IMR-90 (cell line): ENCODE measurements at regions not wholly inside any gene's neighbourhood (a gene's known extent, or its start where the extent isn't known, plus 50 kb on each side); places are given as distances from the start of the nearest gene placed in this dataset.

Source experiments
- ATAC-seq: fragments of 200-7000 bp; cut with Tn5 transposase; 2 replicates; pipeline ENCODE4 v1.9.1; 2020; ENCODE audit warnings: low read depth, mild to moderate bottlenecking, moderate library complexity
- BruUV-seq: library from RNA; stranded (reverse); fragments of 400-500 nt; replicated peaks from 2 replicates; lab custom pipeline; 2021; lab: Mats Ljungman, UMichigan
- CTCF ChIA-PET: fragments of 300-600 bp; formaldehyde crosslinking; extraction: SDS; loops from one replicate; lab custom pipeline; 2021; ENCODE audit warnings: antibody characterized with exemption; lab: Yijun Ruan, JAX
- POLR2A ChIA-PET: fragments of 300-600 bp; sonication (Branson Sonifier 250); formaldehyde crosslinking; loops from one replicate; lab custom pipeline; 2022; ENCODE audit warnings: antibody characterized with exemption; ENCODE audit not compliant: unreplicated experiment; lab: Charles Lee
- DNase-seq: peaks from one replicate; pipeline ENCODE4 v3.0.0; 2013
- H2AFZ ChIP-seq: replicated peaks from 2 replicates; pipeline ENCODE3; 2013; ENCODE audit warnings: low read length, mild to moderate bottlenecking; ENCODE audit not compliant: poor library complexity
- H2AK5ac ChIP-seq: 2 replicates; pipeline ENCODE4 v1.6.1; 2013; ENCODE audit warnings: low read depth, low read length, inconsistent platforms
- H2AK9ac ChIP-seq: replicated peaks from 2 replicates; pipeline ENCODE3; 2013; ENCODE audit warnings: mild to moderate bottlenecking, low read depth, low read length, moderate library complexity; ENCODE audit not compliant: poor library complexity
- H2BK120ac ChIP-seq: 2 replicates; pipeline ENCODE4 v1.6.1; 2013; ENCODE audit warnings: low read depth, low read length, inconsistent platforms
- H2BK15ac ChIP-seq: 3 replicates; pipeline ENCODE4 v1.6.1; 2013; ENCODE audit warnings: low read depth, low read length, inconsistent platforms
- H2BK20ac ChIP-seq: 2 replicates; pipeline ENCODE4 v1.6.1; 2013; ENCODE audit warnings: low read depth, mild to moderate bottlenecking, inconsistent platforms, low read length, moderate library complexity
- H2BK5ac ChIP-seq: 2 replicates; pipeline ENCODE4 v1.6.1; 2013; ENCODE audit warnings: mild to moderate bottlenecking, low read depth, low read length, inconsistent platforms; ENCODE audit not compliant: poor library complexity, severe bottlenecking
- H3K14ac ChIP-seq: replicated peaks from 2 replicates; pipeline ENCODE4 v1.6.1; 2013; ENCODE audit warnings: low read depth, low read length, inconsistent platforms
- H3K18ac ChIP-seq: 2 replicates; pipeline ENCODE4 v1.6.1; 2013; ENCODE audit warnings: low read depth, low read length, control low read depth
- H3K23ac ChIP-seq: 2 replicates; pipeline ENCODE4 v1.6.1; 2013; ENCODE audit warnings: low read depth, low read length, inconsistent platforms
- H3K27ac ChIP-seq: 2 replicates; pipeline ENCODE4 v1.5.1; 2013; ENCODE audit warnings: mild to moderate bottlenecking, control low read depth, low read length; ENCODE audit not compliant: insufficient read depth
- H3K27me3 ChIP-seq: 2 replicates; pipeline ENCODE4 v1.6.1; 2013; ENCODE audit warnings: low read length; ENCODE audit not compliant: control insufficient read depth, insufficient read depth
- H3K36me3 ChIP-seq: 2 replicates; pipeline ENCODE4 v1.6.1; 2013; ENCODE audit warnings: low read length, mixed read lengths; ENCODE audit not compliant: control insufficient read depth, insufficient read depth
- H3K4ac ChIP-seq: 2 replicates; pipeline ENCODE4 v1.6.1; 2013; ENCODE audit warnings: low read depth, low read length, inconsistent platforms
- H3K4me1 ChIP-seq: 2 replicates; pipeline ENCODE4 v1.6.1; 2013; ENCODE audit warnings: low read length, mixed read lengths; ENCODE audit not compliant: control insufficient read depth, insufficient read depth
- H3K4me2 ChIP-seq: 2 replicates; pipeline ENCODE4 v1.6.1; 2013; ENCODE audit warnings: low read depth, mild to moderate bottlenecking, control low read depth, low read length, moderate library complexity
- H3K4me3 ChIP-seq: 2 replicates; pipeline ENCODE4 v1.5.1; 2013; ENCODE audit warnings: low read depth, mild to moderate bottlenecking, control low read depth, low read length, moderate library complexity; ENCODE audit not compliant: insufficient read depth
- H3K56ac ChIP-seq: 2 replicates; pipeline ENCODE4 v1.6.1; 2013; ENCODE audit warnings: low read length, inconsistent platforms; ENCODE audit not compliant: insufficient read depth; ENCODE audit errors: extremely low read depth
- H3K79me1 ChIP-seq, 2 experiments: 2 replicates each; pipeline ENCODE4 v1.6.1; 2013; ENCODE audit warnings: low read length in 2 of 2, inconsistent platforms in 1 of 2, low read depth in 1 of 2
- H3K9ac ChIP-seq: 2 replicates; pipeline ENCODE4 v1.6.1; 2013; ENCODE audit warnings: low read depth, low read length, control low read depth
- H3K9me1 ChIP-seq: 2 replicates; pipeline ENCODE4 v1.6.1; 2013; ENCODE audit warnings: low read length, inconsistent platforms; ENCODE audit not compliant: insufficient read depth
- H3K9me3 ChIP-seq: 2 replicates; pipeline ENCODE4 v1.6.1; 2013; ENCODE audit warnings: low read length; ENCODE audit not compliant: control insufficient read depth, insufficient read depth
- H4K20me1 ChIP-seq: 2 replicates; pipeline ENCODE4 v1.6.1; 2013; ENCODE audit warnings: low read length, inconsistent platforms; ENCODE audit not compliant: insufficient read depth
- H4K5ac ChIP-seq: 2 replicates; pipeline ENCODE4 v1.6.1; 2013; ENCODE audit warnings: mild to moderate bottlenecking, low read depth, low read length, control low read depth
- H4K8ac ChIP-seq, 2 experiments: 2 replicates each; pipeline ENCODE4 v1.6.1; 2013; ENCODE audit warnings: low read depth in 2 of 2, low read length in 2 of 2, control low read depth in 1 of 2, inconsistent platforms in 1 of 2
- H4K91ac ChIP-seq: 2 replicates; pipeline ENCODE4 v1.6.1; 2013; ENCODE audit warnings: low read depth, low read length, inconsistent platforms; ENCODE audit not compliant: insufficient read depth
- BHLHE40 ChIP-seq: fragments of 150-350 bp; IDR thresholded peaks from 2 replicates; pipeline ENCODE4 v1.6.1; 2016; ENCODE audit warnings: mild to moderate bottlenecking, low read depth, low read length
- CEBPB ChIP-seq: IDR thresholded peaks from 2 replicates; pipeline ENCODE4 v1.6.1; 2012; ENCODE audit warnings: low read depth, low read length, improper control_type of control experiment
- CHD1 ChIP-seq: IDR thresholded peaks from 2 replicates; pipeline ENCODE4 v1.6.1; 2012; ENCODE audit warnings: low read depth, low read length, improper control_type of control experiment
- CTCF ChIP-seq: conservative IDR thresholded peaks from 2 replicates; pipeline ENCODE4 v1.5.1; 2012; ENCODE audit warnings: mild to moderate bottlenecking, low read depth, low read length, improper control_type of control experiment
- ELK1 ChIP-seq: fragments of 150-350 bp; IDR thresholded peaks from 2 replicates; pipeline ENCODE4 v1.6.1; 2016; ENCODE audit warnings: low read depth, mild to moderate bottlenecking, low read length, moderate library complexity, borderline replicate concordance
- FOS ChIP-seq: fragments of 150-350 bp; IDR thresholded peaks from 2 replicates; pipeline ENCODE4 v1.6.1; 2016; ENCODE audit warnings: low read depth, low read length
- MAFK ChIP-seq: IDR thresholded peaks from 2 replicates; pipeline ENCODE4 v1.6.1; 2012; ENCODE audit warnings: low read depth, low read length, improper control_type of control experiment
- MAZ ChIP-seq: IDR thresholded peaks from 2 replicates; pipeline ENCODE4 v1.6.1; 2012; ENCODE audit warnings: low read depth, mild to moderate bottlenecking, low read length, improper control_type of control experiment, moderate library complexity, borderline replicate concordance
- MXI1 ChIP-seq: IDR thresholded peaks from 2 replicates; pipeline ENCODE4 v1.6.1; 2012; ENCODE audit warnings: low read depth, mild to moderate bottlenecking, low read length, moderate library complexity, borderline replicate concordance
- NFE2L2 ChIP-seq: fragments of 150-350 bp; IDR thresholded peaks from 2 replicates; pipeline ENCODE4 v1.6.1; 2016; ENCODE audit warnings: low read depth, mild to moderate bottlenecking, low read length
- POLR2A ChIP-seq: IDR thresholded peaks from 2 replicates; pipeline ENCODE4 v1.6.1; 2012; ENCODE audit warnings: mild to moderate bottlenecking, low read depth, low read length
- RAD21 ChIP-seq: IDR thresholded peaks from 2 replicates; pipeline ENCODE4 v1.6.1; 2012; ENCODE audit warnings: low read length, improper control_type of control experiment
- RCOR1 ChIP-seq: IDR thresholded peaks from 2 replicates; pipeline ENCODE4 v1.6.1; 2012; ENCODE audit warnings: mild to moderate bottlenecking, low read length, improper control_type of control experiment; ENCODE audit not compliant: insufficient replicate concordance
- RFX5 ChIP-seq: IDR thresholded peaks from 2 replicates; pipeline ENCODE4 v1.8.0; 2012; ENCODE audit warnings: low read depth, mild to moderate bottlenecking, low read length, moderate library complexity
- SMC3 ChIP-seq: fragments of 150-350 bp; IDR thresholded peaks from 2 replicates; pipeline ENCODE4 v1.6.1; 2016; ENCODE audit warnings: low read depth, mild to moderate bottlenecking, antibody characterized with exemption, low read length, moderate library complexity
- USF2 ChIP-seq: fragments of 150-350 bp; IDR thresholded peaks from 2 replicates; pipeline ENCODE4 v1.6.1; 2017; ENCODE audit warnings: mild to moderate bottlenecking, antibody characterized with exemption, low read length, low read depth
- WGBS, 2 experiments: methylation state at CpG; one replicate each; pipeline versions ENCODE4 v1.1.5 to v1.1.7; 2013; ENCODE audit warnings: missing lambda C conversion rate in 2 of 2; ENCODE audit not compliant: insufficient read length in 1 of 2; ENCODE audit errors: extremely low coverage in 2 of 2; 5-methylcytosine and 5-hydroxymethylcytosine counted together
- dilution Hi-C: fragments of 300-500 bp; cut with HindIII; formaldehyde crosslinking; loops from one replicate; pipeline ENCODE4 v1.14.3; 2018; ENCODE audit warnings: low sequenced_read_pairs; ENCODE audit not compliant: unreplicated experiment
- in situ Hi-C: fragments of 300-500 bp; cut with MboI; formaldehyde crosslinking; loops from 3 replicates; pipeline ENCODE4 v1.14.3; 2019; ENCODE audit warnings: low sequenced_read_pairs, inconsistent platforms, mixed read lengths
- intact Hi-C: fragments of 100-400 bp; cut with micrococcal nuclease; formaldehyde crosslinking; loops from 2 replicates; pipeline ENCODE4 v1.10.0; 2022

- dilution Hi-C loops (no loop called here), in situ Hi-C loops (no loop called here), intact Hi-C loops (no loop called here)
- H4K91ac ChIP-seq = no peak overlapping the region
- no peak for DNase-seq
- CTCF ChIA-PET = no interaction called here
- no peak overlapping the region for H3K27ac ChIP-seq
- WGBS, 2 experiments = no CpG with 5 or more reads among the region's 1 CpG
- no peak overlapping the region for H3K18ac ChIP-seq
- no peaks in the 10 kb centered on the region; the same call in 1 of the 2 replicates for H3K27me3 ChIP-seq
- no peak overlapping the region for H2BK120ac ChIP-seq
- no peak overlapping the region for H3K56ac ChIP-seq
- H3K4me2 ChIP-seq = no peak overlapping the region
- no peak overlapping the region for H2BK15ac ChIP-seq
- peaks cover 3% of the 10 kb centered on the region; the same call in 1 of the 2 replicates for H3K9me1 ChIP-seq
- no peak overlapping the region for H3K4ac ChIP-seq
- no peaks in the 10 kb centered on the region for H3K36me3 ChIP-seq
- no peak overlapping the region for H2BK20ac ChIP-seq
- no peak overlapping the region for H4K8ac ChIP-seq
- no peak overlapping the region for H3K9ac ChIP-seq
- no peak overlapping the region for H3K14ac ChIP-seq
- POLR2A ChIA-PET = no interaction called here
- no peaks in the 10 kb centered on the region for H4K20me1 ChIP-seq
- no peaks in the 10 kb centered on the region for H3K9me3 ChIP-seq
- H4K5ac ChIP-seq = no peak overlapping the region
- no peaks in the 10 kb centered on the region for H3K4me1 ChIP-seq
- no peak overlapping the region for H3K4me3 ChIP-seq
- no peak for ATAC-seq
- H2AK5ac ChIP-seq = no peak overlapping the region
- no peak overlapping the region for H3K23ac ChIP-seq
- TF ChIP-seq RFX5 (no peak), SMC3 (no peak), ELK1 (no peak), NFE2L2 (no peak), CHD1 (no peak), RAD21 (no peak), RCOR1 (no peak), CTCF (no peak), USF2 (no peak), CEBPB (no peak), MXI1 (no peak), FOS (no peak), BHLHE40 (no peak), MAZ (no peak), POLR2A (no peak), MAFK (no peak)
- no peak overlapping the region for H2AK9ac ChIP-seq
- no peak overlapping the region for H2AFZ ChIP-seq
- no peak overlapping the region for H2BK5ac ChIP-seq
- no peaks in the 10 kb centered on the region for H3K79me1 ChIP-seq
- BruUV-seq = no TSS peak
Observed at GRCh38 chr6:113588646-113589045, 268.5 kb upstream of the MARCKS start.
